BJ (cell line): ENCODE measurements at regions not wholly inside any gene's neighbourhood (a gene's known extent, or its start where the extent isn't known, plus 50 kb on each side); places are given as distances from the start of the nearest gene placed in this dataset.

Source experiments
- CTCF ChIA-PET: fragments of 350-600 bp; formaldehyde crosslinking; extraction: SDS; loops from one replicate; lab custom pipeline; 2021; ENCODE audit warnings: antibody characterized with exemption, inconsistent platforms; lab: Yijun Ruan, JAX
- POLR2A ChIA-PET: fragments of 300-600 bp; sonication (Branson Sonifier 250); formaldehyde crosslinking; extraction: SDS; loops from one replicate; lab custom pipeline; 2021; ENCODE audit warnings: antibody characterized with exemption; lab: Charles Lee
- DNase-seq: peaks from one replicate; pipeline ENCODE4 v3.0.0-alpha.2; 2011; ENCODE audit warnings: low read depth
- H3K27me3 ChIP-seq: 2 replicates; pipeline ENCODE4 v1.6.0; 2011; ENCODE audit warnings: low read length; ENCODE audit not compliant: control insufficient read depth, insufficient read depth
- H3K36me3 ChIP-seq: 2 replicates; pipeline ENCODE4 v1.5.1; 2011; ENCODE audit warnings: low read length; ENCODE audit not compliant: control insufficient read depth, insufficient read depth
- H3K4me3 ChIP-seq: 2 replicates; pipeline ENCODE4 v1.5.1; 2011; ENCODE audit warnings: low read depth, mild to moderate bottlenecking, control low read depth, low read length
- CTCF ChIP-seq: IDR thresholded peaks from 2 replicates; pipeline ENCODE4 v1.5.1; 2011; ENCODE audit warnings: low read depth, mild to moderate bottlenecking, control low read depth, inconsistent platforms, low read length, moderate library complexity; ENCODE audit not compliant: insufficient read depth

- ChIA-PET CTCF (no interaction called here), POLR2A (no interaction called here)
- no peak overlapping the region for H3K4me3 ChIP-seq
- no peaks in the 10 kb centered on the region for H3K27me3 ChIP-seq
- H3K36me3 ChIP-seq, result no peaks in the 10 kb centered on the region
- DNase-seq, result peak; percentile 11
- TF ChIP-seq CTCF, result no peak
Measured at GRCh38 chrX:42708222-42708621, 69.7 kb downstream of the PPP1R2C start.

GRCh38 chrX:42707742-42708141 lies 70.2 kb downstream of the PPP1R2C start:
- Histone ChIP-seq H3K36me3 (no peaks in the 10 kb centered on the region), H3K4me3 (no peak overlapping the region), H3K27me3 (no peaks in the 10 kb centered on the region)
- no peak for TF ChIP-seq CTCF
- CTCF ChIA-PET, result no interaction called here
- POLR2A ChIA-PET, result no interaction called here
- DNase-seq, result no peak

- no peak for TF ChIP-seq CTCF
- H3K36me3 ChIP-seq, result no peaks in the 10 kb centered on the region
- no peaks in the 10 kb centered on the region for H3K27me3 ChIP-seq
- POLR2A ChIA-PET, result no interaction called here
- H3K4me3 ChIP-seq, result no peak overlapping the region
- CTCF ChIA-PET, result no interaction called here
- no peak for DNase-seq
Measured at GRCh38 chrX:42704454-42704853, 73.5 kb downstream of the PPP1R2C start.

GRCh38 chrX:42697544-42697943 lies 80.4 kb downstream of the PPP1R2C start:
- ChIA-PET POLR2A (no interaction called here), CTCF (no interaction called here)
- Histone ChIP-seq H3K4me3 (no peak overlapping the region), H3K27me3 (no peaks in the 10 kb centered on the region), H3K36me3 (no peaks in the 10 kb centered on the region)
- DNase-seq, result no peak
- TF ChIP-seq CTCF, result no peak

- ChIA-PET POLR2A (no interaction called here), CTCF (no interaction called here)
- no peaks in the 10 kb centered on the region for H3K27me3 ChIP-seq
- no peak overlapping the region for H3K4me3 ChIP-seq
- no peak for TF ChIP-seq CTCF
- H3K36me3 ChIP-seq, result no peaks in the 10 kb centered on the region
- no peak for DNase-seq
Measured at GRCh38 chrX:42696536-42697124, 81.3 kb downstream of the PPP1R2C start.
